ENCODE measurements at regions not wholly inside any gene's neighbourhood (a gene's known extent, or its start where the extent isn't known, plus 50 kb on each side); places are given as distances from the start of the nearest gene placed in this dataset.

GRCh38 chr11:27263046-27263445 is 100.0 kb downstream of the CCDC34 start:
- CTCF ChIA-PET = no interaction called here
- TF ChIP-seq CTCF (IDR thresholded peaks at IDR 0.05; ENCODE audit: control extremely low read depth, extremely low read depth, low read depth, missing control alignments) = no peak
- POLR2A ChIA-PET = no interaction called here
- DNase-seq (ENCODE audit: extremely low spot score) = no peak

GRCh38 chr11:27255447-27255828 is 107.6 kb downstream of the CCDC34 start:
- no peak for TF ChIP-seq CTCF (IDR thresholded peaks at IDR 0.05; ENCODE audit: control extremely low read depth, extremely low read depth, low read depth, missing control alignments)
- POLR2A ChIA-PET = no interaction called here
- no peak for DNase-seq (ENCODE audit: extremely low spot score)
- CTCF ChIA-PET = no interaction called here

GRCh38 chr11:27254744-27255446 is 108.1 kb downstream of the CCDC34 start:
- ChIA-PET CTCF (no interaction called here), POLR2A (no interaction called here)
- no peak for TF ChIP-seq CTCF (IDR thresholded peaks at IDR 0.05; ENCODE audit: control extremely low read depth, extremely low read depth, low read depth, missing control alignments)
- DNase-seq (ENCODE audit: extremely low spot score) = no peak

- ChIA-PET POLR2A (no interaction called here), CTCF (interaction anchor here (1.3 kb wide), 1 partner anchor 13 kb away, joined by 4 read pairs; no protein-coding TSS in a partner anchor)
- no peak for DNase-seq (ENCODE audit: extremely low spot score)
- no peak for TF ChIP-seq CTCF (IDR thresholded peaks at IDR 0.05; ENCODE audit: control extremely low read depth, extremely low read depth, low read depth, missing control alignments)
Observed at GRCh38 chr11:27253224-27253623, 109.8 kb downstream of the CCDC34 start.

GRCh38 chr11:27250867-27251665 is 111.9 kb downstream of the CCDC34 start:
- ChIA-PET CTCF (interaction anchor here (0.8 to 1.3 kb wide), 2 partner anchors 16 to 197 kb away, joined by 3 read pairs; no protein-coding TSS in a partner anchor), POLR2A (no interaction called here)
- TF ChIP-seq CTCF (IDR thresholded peaks at IDR 0.05; ENCODE audit: control extremely low read depth, extremely low read depth, low read depth, missing control alignments) = no peak
- no peak for DNase-seq (ENCODE audit: extremely low spot score)

GRCh38 chr11:27248576-27249509 is 114.2 kb downstream of the CCDC34 start:
- no peak for DNase-seq (ENCODE audit: extremely low spot score)
- ChIA-PET POLR2A (no interaction called here), CTCF (interaction anchor here (1.1 to 1.6 kb wide), 4 partner anchors 9 to 237 kb away, joined by 3 to 6 read pairs (median 3); no protein-coding TSS in a partner anchor)
- TF ChIP-seq CTCF (IDR thresholded peaks at IDR 0.05; ENCODE audit: control extremely low read depth, extremely low read depth, low read depth, missing control alignments) = no peak

Measured in GM10248 (cell line).